ENCODE measurements at regions not wholly inside any gene's neighbourhood (a gene's known extent, or its start where the extent isn't known, plus 50 kb on each side); places are given as distances from the start of the nearest gene placed in this dataset.

- no peak overlapping the region for H3K4me3 ChIP-seq (ENCODE audit: low read length)
- TF ChIP-seq CTCF (conservative IDR thresholded peaks at IDR 0.05; ENCODE audit: low read depth, low read length) = no peak
- no peak for DNase-seq (ENCODE audit: low read depth)
Measured at GRCh38 chr22:27477171-27477570, 324.4 kb downstream of the MN1 start.

- no peak overlapping the region for H3K4me3 ChIP-seq (ENCODE audit: low read length)
- DNase-seq (ENCODE audit: low read depth) = no peak
- TF ChIP-seq CTCF (conservative IDR thresholded peaks at IDR 0.05; ENCODE audit: low read depth, low read length) = no peak
Measured at GRCh38 chr22:27480487-27480886, 321.1 kb downstream of the MN1 start.

- no peak for DNase-seq (ENCODE audit: low read depth)
- no peak overlapping the region for H3K4me3 ChIP-seq (ENCODE audit: low read length)
- TF ChIP-seq CTCF (conservative IDR thresholded peaks at IDR 0.05; ENCODE audit: low read depth, low read length) = no peak
Measured at GRCh38 chr22:27482402-27482801, 319.2 kb downstream of the MN1 start.

GRCh38 chr22:27483095-27483785 lies 318.3 kb downstream of the MN1 start:
- no peak for TF ChIP-seq CTCF (conservative IDR thresholded peaks at IDR 0.05; ENCODE audit: low read depth, low read length)
- no peak for DNase-seq (ENCODE audit: low read depth)
- no peak overlapping the region for H3K4me3 ChIP-seq (ENCODE audit: low read length)

GRCh38 chr22:27485842-27486241 lies 315.7 kb downstream of the MN1 start:
- TF ChIP-seq CTCF (conservative IDR thresholded peaks at IDR 0.05; ENCODE audit: low read depth, low read length) = no peak
- no peak for DNase-seq (ENCODE audit: low read depth)
- H3K4me3 ChIP-seq (ENCODE audit: low read length) = no peak overlapping the region

GRCh38 chr22:27487600-27488452 lies 313.7 kb downstream of the MN1 start:
- DNase-seq (ENCODE audit: low read depth) = no peak
- no peak for TF ChIP-seq CTCF (conservative IDR thresholded peaks at IDR 0.05; ENCODE audit: low read depth, low read length)
- no peak overlapping the region for H3K4me3 ChIP-seq (ENCODE audit: low read length)
